AG04450 (cell line): ENCODE measurements at regions not wholly inside any gene's neighbourhood (a gene's known extent, or its start where the extent isn't known, plus 50 kb on each side); places are given as distances from the start of the nearest gene placed in this dataset.

Experiments used
- CTCF ChIA-PET: fragments of 300-600, 350-600 bp; formaldehyde crosslinking; extraction: SDS; loops from one replicate; lab custom pipeline; 2022; ENCODE audit warnings: antibody characterized with exemption, inconsistent platforms; lab: Charles Lee
- POLR2A ChIA-PET: fragments of 350-600 bp; formaldehyde crosslinking; extraction: SDS; loops from one replicate; lab custom pipeline; 2021; ENCODE audit warnings: antibody characterized with exemption, inconsistent platforms; lab: Yijun Ruan, JAX
- DNase-seq: peaks from one replicate; pipeline ENCODE4 v3.0.0-alpha.2; 2011; ENCODE audit warnings: low read depth, low spot score
- H3K27ac ChIP-seq: one replicate; pipeline ENCODE4 v1.5.1; 2012; ENCODE audit warnings: low read depth, low read length, control low read depth
- H3K27me3 ChIP-seq: one replicate; pipeline ENCODE4 v1.6.0; 2012; ENCODE audit warnings: low read length; ENCODE audit not compliant: control insufficient read depth, insufficient read depth
- H3K4me3 ChIP-seq: 2 replicates; pipeline ENCODE4 v1.5.1; 2011; ENCODE audit warnings: mild to moderate bottlenecking, low read depth, low read length, control low read depth
- H3K9me3 ChIP-seq: 2 replicates; pipeline ENCODE4 v1.5.1; 2012; ENCODE audit warnings: low read length; ENCODE audit not compliant: control insufficient read depth, insufficient read depth
- TF ChIP-seq, protein P1 (sequence below): IDR thresholded peaks from 2 replicates; pipeline ENCODE4 v1.5.1; 2011; ENCODE audit warnings: low read depth, low read length, control low read depth, inconsistent platforms

DNA sequence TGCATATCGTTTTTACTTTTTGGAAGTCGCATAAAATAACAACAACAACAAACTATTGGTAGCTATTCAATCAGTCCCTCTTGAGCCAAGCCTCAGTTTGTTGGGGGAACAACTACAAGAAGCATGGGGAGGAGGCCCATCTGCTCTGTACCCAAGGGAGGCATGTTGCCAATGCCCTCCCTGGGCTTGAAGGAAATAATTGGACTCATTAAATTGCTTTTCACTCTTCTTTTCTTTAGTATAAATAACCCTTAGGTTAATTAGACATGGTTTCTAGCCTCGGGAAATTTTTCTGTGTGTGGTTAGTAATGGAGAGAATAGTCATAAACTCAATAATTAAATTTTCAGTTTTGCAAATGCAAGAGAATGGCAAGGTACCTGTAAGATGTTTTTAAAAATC is 500.7 kb downstream of the TLE4 start:
- no peaks in the 10 kb centered on the region for H3K27me3 ChIP-seq
- H3K27ac ChIP-seq, result no peak overlapping the region
- ChIA-PET POLR2A (no interaction called here), CTCF (no interaction called here)
- no peak for DNase-seq
- no peaks in the 10 kb centered on the region for H3K9me3 ChIP-seq
- TF ChIP-seq, protein P1, sequence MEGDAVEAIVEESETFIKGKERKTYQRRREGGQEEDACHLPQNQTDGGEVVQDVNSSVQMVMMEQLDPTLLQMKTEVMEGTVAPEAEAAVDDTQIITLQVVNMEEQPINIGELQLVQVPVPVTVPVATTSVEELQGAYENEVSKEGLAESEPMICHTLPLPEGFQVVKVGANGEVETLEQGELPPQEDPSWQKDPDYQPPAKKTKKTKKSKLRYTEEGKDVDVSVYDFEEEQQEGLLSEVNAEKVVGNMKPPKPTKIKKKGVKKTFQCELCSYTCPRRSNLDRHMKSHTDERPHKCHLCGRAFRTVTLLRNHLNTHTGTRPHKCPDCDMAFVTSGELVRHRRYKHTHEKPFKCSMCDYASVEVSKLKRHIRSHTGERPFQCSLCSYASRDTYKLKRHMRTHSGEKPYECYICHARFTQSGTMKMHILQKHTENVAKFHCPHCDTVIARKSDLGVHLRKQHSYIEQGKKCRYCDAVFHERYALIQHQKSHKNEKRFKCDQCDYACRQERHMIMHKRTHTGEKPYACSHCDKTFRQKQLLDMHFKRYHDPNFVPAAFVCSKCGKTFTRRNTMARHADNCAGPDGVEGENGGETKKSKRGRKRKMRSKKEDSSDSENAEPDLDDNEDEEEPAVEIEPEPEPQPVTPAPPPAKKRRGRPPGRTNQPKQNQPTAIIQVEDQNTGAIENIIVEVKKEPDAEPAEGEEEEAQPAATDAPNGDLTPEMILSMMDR, result no peak
- H3K4me3 ChIP-seq, result no peak overlapping the region

DNA sequence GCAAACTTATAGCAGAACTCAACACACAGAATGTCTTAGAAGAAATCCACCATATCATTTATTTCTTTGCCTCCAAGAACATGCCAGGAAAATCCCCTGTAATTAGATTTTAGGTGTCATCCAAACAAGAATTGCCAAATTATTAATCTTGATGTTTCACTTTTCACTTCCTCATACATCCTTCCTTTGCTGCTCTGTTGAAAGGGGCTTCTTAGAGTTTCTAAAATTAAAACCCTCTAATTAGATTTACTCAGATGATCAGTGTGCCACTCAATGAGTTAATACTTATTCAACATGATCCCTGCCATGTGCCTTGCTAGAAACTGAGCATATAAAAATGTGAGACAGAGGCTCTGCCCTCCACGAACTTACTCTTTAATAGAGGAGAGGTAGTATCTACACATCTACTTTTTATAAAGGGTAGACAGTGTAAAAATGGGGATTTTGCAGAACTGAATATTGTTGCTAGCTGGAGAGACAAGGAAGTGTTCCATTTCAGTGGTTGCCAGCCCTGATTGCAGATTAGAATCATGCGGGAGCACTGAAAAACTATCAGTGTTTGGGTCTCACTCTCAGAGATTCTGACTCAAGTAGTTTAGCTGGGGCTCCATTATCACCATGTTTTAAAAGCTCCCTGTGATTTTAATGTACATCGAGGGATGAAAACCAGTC is 498.4 kb downstream of the TLE4 start:
- no peaks in the 10 kb centered on the region for H3K9me3 ChIP-seq
- DNase-seq, result no peak
- H3K4me3 ChIP-seq, result no peak overlapping the region
- no peak overlapping the region for H3K27ac ChIP-seq
- no peaks in the 10 kb centered on the region for H3K27me3 ChIP-seq
- CTCF ChIA-PET, result interaction anchor here (0.6 kb wide), 1 partner anchor 1810 kb away, joined by 3 read pairs; no protein-coding TSS in a partner anchor
- POLR2A ChIA-PET, result no interaction called here
- TF ChIP-seq, protein P1, result no peak

DNA sequence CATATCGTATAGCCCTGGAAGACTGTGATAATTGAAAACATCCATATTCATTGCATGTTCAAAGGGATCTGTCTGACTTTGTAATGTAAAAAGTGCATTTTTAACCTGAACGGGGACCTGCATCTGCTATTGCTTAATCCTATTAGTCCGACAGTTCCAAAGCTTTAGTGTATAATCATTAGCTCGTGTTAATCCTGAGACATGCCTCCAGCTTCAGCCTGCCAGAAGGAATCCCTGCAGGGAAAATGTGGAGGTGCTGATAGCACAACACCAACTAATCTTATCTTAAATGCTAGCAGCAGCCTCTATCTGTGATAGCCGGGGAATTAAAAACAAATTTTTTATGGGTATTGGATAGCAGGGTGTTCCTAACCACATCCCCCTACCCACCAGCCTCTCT is 495.2 kb downstream of the TLE4 start:
- DNase-seq, result no peak
- ChIA-PET CTCF (no interaction called here), POLR2A (no interaction called here)
- no peak overlapping the region for H3K4me3 ChIP-seq
- H3K27me3 ChIP-seq, result no peaks in the 10 kb centered on the region
- H3K27ac ChIP-seq, result no peak overlapping the region
- TF ChIP-seq, protein P1, result no peak
- H3K9me3 ChIP-seq, result no peaks in the 10 kb centered on the region

DNA sequence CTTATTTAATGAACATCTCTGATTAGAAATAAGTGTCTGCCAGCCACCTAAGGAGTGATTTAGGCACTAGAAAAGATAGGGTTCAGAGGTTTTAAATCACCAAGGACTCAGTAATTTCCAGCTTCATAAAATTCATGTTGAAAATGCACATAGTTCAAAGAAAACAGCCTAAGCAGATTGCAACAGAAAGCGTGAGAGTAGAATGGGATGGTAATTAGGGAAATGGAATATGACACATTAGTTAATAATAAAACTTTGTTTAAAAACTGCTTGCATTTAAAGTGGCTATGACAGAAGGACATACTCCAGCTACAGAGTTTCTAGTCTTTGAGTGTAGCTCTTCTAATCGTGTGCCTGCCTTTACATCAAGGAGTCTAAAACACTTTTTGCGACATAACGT is 490.8 kb downstream of the TLE4 start:
- no peak for DNase-seq
- CTCF ChIA-PET, result no interaction called here
- no peak overlapping the region for H3K4me3 ChIP-seq
- TF ChIP-seq, protein P1, result no peak
- H3K9me3 ChIP-seq, result peaks cover 3% of the 10 kb centered on the region; the same call in 1 of the 2 replicates
- H3K27me3 ChIP-seq, result no peaks in the 10 kb centered on the region
- POLR2A ChIA-PET, result no interaction called here
- no peak overlapping the region for H3K27ac ChIP-seq

DNA sequence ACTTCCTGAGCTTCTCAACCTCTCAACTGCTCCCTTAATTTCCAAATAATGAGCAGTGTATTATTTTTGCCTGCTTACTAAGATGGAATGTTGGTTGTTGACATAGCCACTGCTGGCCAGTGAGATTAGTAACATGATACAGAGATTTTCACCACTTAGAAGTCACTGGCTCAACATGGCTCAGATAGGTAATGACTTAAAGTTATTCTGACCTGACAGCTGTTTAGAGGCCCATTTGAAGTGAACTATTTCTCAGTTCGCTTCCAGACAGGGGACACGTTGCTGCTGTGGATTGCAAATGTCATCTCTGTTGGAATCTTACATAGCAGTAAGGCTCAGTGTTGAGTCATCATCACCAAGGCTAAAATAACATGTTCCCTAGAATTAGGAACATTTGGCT is 490.2 kb downstream of the TLE4 start:
- peak overlapping the region; percentile 42 for H3K27ac ChIP-seq
- DNase-seq, result peak; percentile 77
- ChIA-PET CTCF (no interaction called here), POLR2A (no interaction called here)
- TF ChIP-seq, protein P1, result no peak
- H3K4me3 ChIP-seq, result no peak overlapping the region
- peaks cover 3% of the 10 kb centered on the region; the same call in 1 of the 2 replicates for H3K9me3 ChIP-seq
- no peaks in the 10 kb centered on the region for H3K27me3 ChIP-seq
